PC-9 (cell line): ENCODE measurements at regions not wholly inside any gene's neighbourhood (a gene's known extent, or its start where the extent isn't known, plus 50 kb on each side); places are given as distances from the start of the nearest gene placed in this dataset.

Source experiments
- BruUV-seq: library from RNA; stranded (reverse); fragments of 400-500 nt; replicated peaks from 2 replicates; lab custom pipeline; 2021; lab: Mats Ljungman, UMichigan
- CTCF ChIA-PET: fragments of 300-600 bp; sonication (Branson Sonifier 250); formaldehyde crosslinking; loops from one replicate; lab custom pipeline; 2022; ENCODE audit warnings: antibody characterized with exemption; lab: Charles Lee
- POLR2A ChIA-PET: fragments of 300-600 bp; sonication (Branson Sonifier 250); formaldehyde crosslinking; loops from one replicate; lab custom pipeline; 2022; ENCODE audit warnings: antibody characterized with exemption; ENCODE audit not compliant: unreplicated experiment; lab: Charles Lee
- DNase-seq, 2 experiments: peaks; one replicate each; pipeline versions ENCODE4 v3.0.0 to v3.0.0-alpha.2; 2015 to 2022; ENCODE audit warnings: mixed read lengths in 1 of 2
- H2AFZ ChIP-seq: fragments of 200-600 bp; sonication (generic); 2 replicates; pipeline ENCODE4 v1.8.1; 2017; ENCODE audit warnings: antibody characterized with exemption
- H3F3A ChIP-seq: fragments of 200-600 bp; sonication (generic); 2 replicates; pipeline ENCODE4 v1.8.1; 2017; ENCODE audit warnings: antibody characterized with exemption, mild to moderate bottlenecking, low read depth; ENCODE audit not compliant: insufficient read depth
- H3K27ac ChIP-seq: fragments of 200-600 bp; sonication (generic); 2 replicates; pipeline ENCODE4 v1.6.1; 2016; ENCODE audit warnings: mixed run types
- H3K27me3 ChIP-seq: fragments of 200-600 bp; sonication (generic); 2 replicates; pipeline ENCODE4 v1.6.1; 2016; ENCODE audit warnings: low read depth, mixed run types; ENCODE audit not compliant: insufficient read depth
- H3K36me3 ChIP-seq: fragments of 200-600 bp; sonication (generic); 2 replicates; pipeline ENCODE4 v1.6.1; 2016; ENCODE audit warnings: low read depth, mixed run types
- H3K4me1 ChIP-seq: fragments of 200-600 bp; sonication (generic); replicated peaks from 2 replicates; pipeline ENCODE4 v1.6.1; 2016; ENCODE audit warnings: mixed run types; ENCODE audit not compliant: insufficient read depth
- H3K4me2 ChIP-seq: fragments of 200-600 bp; sonication (generic); 2 replicates; pipeline ENCODE4 v1.6.1; 2017; ENCODE audit warnings: mixed run types
- H3K4me3 ChIP-seq: fragments of 200-600 bp; sonication (generic); 2 replicates; pipeline ENCODE4 v1.6.1; 2016; ENCODE audit warnings: mixed run types
- H3K79me2 ChIP-seq: fragments of 200-600 bp; sonication (generic); 2 replicates; pipeline ENCODE4 v1.6.1; 2017; ENCODE audit warnings: low read depth, mixed run types
- H3K9me2 ChIP-seq: fragments of 200-600 bp; sonication (generic); 2 replicates; pipeline ENCODE4 v1.8.1; 2017; ENCODE audit warnings: mild to moderate bottlenecking; ENCODE audit not compliant: insufficient read depth
- H3K9me3 ChIP-seq: fragments of 200-600 bp; sonication (generic); 2 replicates; pipeline ENCODE4 v1.8.1; 2016; ENCODE audit warnings: low read depth; ENCODE audit not compliant: insufficient read depth
- H4K20me1 ChIP-seq: fragments of 200-600 bp; sonication (generic); 2 replicates; pipeline ENCODE4 v1.8.1; 2017; ENCODE audit not compliant: insufficient read depth
- CTCF ChIP-seq: fragments of 200-600 bp; sonication (generic); conservative IDR thresholded peaks from 2 replicates; pipeline ENCODE4 v1.6.1; 2017; ENCODE audit warnings: mixed run types, antibody characterized with exemption, mild to moderate bottlenecking, moderate library complexity
- EZH2 ChIP-seq: fragments of 200-600 bp; sonication (generic); IDR thresholded peaks from 2 replicates; pipeline ENCODE4 v1.8.0; 2017; ENCODE audit warnings: antibody characterized with exemption, low read depth
- intact Hi-C: fragments of 100-400 bp; cut with micrococcal nuclease; formaldehyde crosslinking; loops from one replicate; pipeline ENCODE4 v1.10.0; 2022; ENCODE audit not compliant: unreplicated experiment

GRCh38 chr14:45526715-45527549 lies 273.9 kb upstream of the MIS18BP1 start:
- H2AFZ ChIP-seq = no peak overlapping the region
- no peaks in the 10 kb centered on the region for H3K79me2 ChIP-seq
- H3K9me2 ChIP-seq = no peaks in the 10 kb centered on the region
- no peak overlapping the region for H3K27ac ChIP-seq
- ChIA-PET CTCF (no interaction called here), POLR2A (no interaction called here)
- no peaks in the 10 kb centered on the region for H3K36me3 ChIP-seq
- no TSS peak for BruUV-seq
- no peak for TF ChIP-seq EZH2
- TF ChIP-seq CTCF = peak; percentile 72
- no peaks in the 10 kb centered on the region for H3K9me3 ChIP-seq
- H3K4me2 ChIP-seq = peak overlapping the region; percentile 51
- H3K4me1 ChIP-seq = peaks cover 4% of the 10 kb centered on the region; the same call in 1 of the 2 replicates
- no peak overlapping the region for H3K4me3 ChIP-seq
- no peaks in the 10 kb centered on the region for H4K20me1 ChIP-seq
- H3K27me3 ChIP-seq = no peaks in the 10 kb centered on the region
- peak; percentile 56 to 58 for DNase-seq
- intact Hi-C loops = loop anchor here (1.0 to 5.0 kb wide), 2 partner anchors 100 to 615 kb away; no protein-coding TSS in a partner anchor
- no peaks in the 10 kb centered on the region for H3F3A ChIP-seq

- Histone ChIP-seq H4K20me1 (no peaks in the 10 kb centered on the region), H3K9me3 (no peaks in the 10 kb centered on the region), H3K79me2 (no peaks in the 10 kb centered on the region), H3F3A (no peaks in the 10 kb centered on the region), H3K4me1 (no peaks in the 10 kb centered on the region), H2AFZ (no peak overlapping the region), H3K4me2 (no peak overlapping the region), H3K4me3 (no peak overlapping the region), H3K27me3 (no peaks in the 10 kb centered on the region), H3K27ac (no peak overlapping the region), H3K36me3 (no peaks in the 10 kb centered on the region), H3K9me2 (no peaks in the 10 kb centered on the region)
- no peak for DNase-seq
- CTCF ChIA-PET = no interaction called here
- BruUV-seq = no TSS peak
- POLR2A ChIA-PET = interaction anchor here (0.6 kb wide), 1 partner anchor 1555 kb away, joined by 3 read pairs; no protein-coding TSS in a partner anchor
- intact Hi-C loops = no loop called here
- no peak for TF ChIP-seq CTCF
- TF ChIP-seq EZH2 = no peak
Observed at GRCh38 chr14:45519766-45520165, 266.8 kb upstream of the MIS18BP1 start.

- H3K4me1 ChIP-seq = no peaks in the 10 kb centered on the region
- no peaks in the 10 kb centered on the region for H4K20me1 ChIP-seq
- intact Hi-C loops = no loop called here
- CTCF ChIA-PET = no interaction called here
- no peak overlapping the region for H3K27ac ChIP-seq
- no peak overlapping the region for H3K4me3 ChIP-seq
- H3F3A ChIP-seq = no peaks in the 10 kb centered on the region
- no peak for TF ChIP-seq CTCF
- no peak for TF ChIP-seq EZH2
- H3K36me3 ChIP-seq = no peaks in the 10 kb centered on the region
- H3K79me2 ChIP-seq = no peaks in the 10 kb centered on the region
- BruUV-seq = no TSS peak
- H3K27me3 ChIP-seq = no peaks in the 10 kb centered on the region
- no peak overlapping the region for H2AFZ ChIP-seq
- POLR2A ChIA-PET = no interaction called here
- no peak overlapping the region for H3K4me2 ChIP-seq
- H3K9me2 ChIP-seq = no peaks in the 10 kb centered on the region
- DNase-seq = no peak
- no peaks in the 10 kb centered on the region for H3K9me3 ChIP-seq
Observed at GRCh38 chr14:45492876-45493275, 239.9 kb upstream of the MIS18BP1 start.
